SK-N-SH treated with all-trans-retinoic acid at 6 μM for 48 hours (cell line): ENCODE measurements at regions not wholly inside any gene's neighbourhood (a gene's known extent, or its start where the extent isn't known, plus 50 kb on each side); places are given as distances from the start of the nearest gene placed in this dataset.

Source experiments
- ATAC-seq: fragments of 200-7000 bp; cut with Tn5 transposase; 3 replicates; pipeline ENCODE4 v1.9.1; 2020; ENCODE audit warnings: mild to moderate bottlenecking, moderate library complexity
- ARNTL ChIP-seq: fragments of 450-650 bp; formaldehyde crosslinking; IDR thresholded peaks from 2 replicates; pipeline ENCODE4 v1.5.0; 2020; ENCODE audit warnings: low read depth, mild to moderate bottlenecking, moderate library complexity, borderline replicate concordance
- BACH2 ChIP-seq: fragments of 250-450 bp; sonication (Bioruptor Pico); IDR thresholded peaks from 2 replicates; pipeline ENCODE4 v1.9.0; 2021; ENCODE audit warnings: mild to moderate bottlenecking, borderline replicate concordance
- CSDC2 ChIP-seq: fragments of 250-450 bp; sonication (Bioruptor Pico); IDR thresholded peaks from 2 replicates; pipeline ENCODE4 v1.5.0; 2020; ENCODE audit warnings: mild to moderate bottlenecking, moderate library complexity
- CSRNP3 ChIP-seq: fragments of 250-450 bp; sonication (Bioruptor Pico); IDR thresholded peaks from 2 replicates; pipeline ENCODE4 v1.5.1; 2021; ENCODE audit warnings: mild to moderate bottlenecking, moderate library complexity
- ESRRG ChIP-seq: fragments of 250-450 bp; sonication (Bioruptor Pico); IDR thresholded peaks from 2 replicates; pipeline ENCODE4 v1.6.1; 2021; ENCODE audit warnings: mild to moderate bottlenecking
- GLIS3 ChIP-seq: fragments of 250-450 bp; sonication (Bioruptor Pico); IDR thresholded peaks from 2 replicates; pipeline ENCODE4 v1.5.0; 2020; ENCODE audit warnings: mild to moderate bottlenecking, moderate library complexity
- ISL1 ChIP-seq: fragments of 250-450 bp; sonication (Bioruptor Pico); IDR thresholded peaks from 2 replicates; pipeline ENCODE4 v2.1.2; 2022; ENCODE audit warnings: mild to moderate bottlenecking, moderate library complexity
- OSR1 ChIP-seq: fragments of 250-450 bp; sonication (Bioruptor Pico); IDR thresholded peaks from 2 replicates; pipeline ENCODE4 v1.8.0; 2022; ENCODE audit warnings: moderate library complexity, mild to moderate bottlenecking, inconsistent platforms
- PATZ1 ChIP-seq: fragments of 250-450 bp; sonication (Bioruptor Pico); IDR thresholded peaks from 2 replicates; pipeline ENCODE4 v1.8.0; 2020; ENCODE audit warnings: mild to moderate bottlenecking, moderate library complexity, borderline replicate concordance
- PPARA ChIP-seq: fragments of 250-450 bp; sonication (Bioruptor Pico); IDR thresholded peaks from 2 replicates; pipeline ENCODE4 v1.5.0; 2020; ENCODE audit warnings: mild to moderate bottlenecking, borderline replicate concordance
- RARB ChIP-seq: fragments of 250-450 bp; sonication (Bioruptor Pico); IDR thresholded peaks from 2 replicates; pipeline ENCODE4 v1.8.0; 2021; ENCODE audit warnings: mild to moderate bottlenecking, moderate library complexity
- SNAI2 ChIP-seq: fragments of 250-450 bp; sonication (Bioruptor Pico); IDR thresholded peaks from 2 replicates; pipeline ENCODE4 v1.5.0; 2020; ENCODE audit warnings: mild to moderate bottlenecking, moderate library complexity
- TCF4 ChIP-seq: fragments of 250-450 bp; sonication (Bioruptor Pico); IDR thresholded peaks from 2 replicates; pipeline ENCODE4 v1.8.0; 2021; ENCODE audit warnings: mild to moderate bottlenecking, moderate library complexity, borderline replicate concordance
- TOX ChIP-seq: fragments of 250-450 bp; sonication (Bioruptor Pico); IDR thresholded peaks from 2 replicates; pipeline ENCODE4 v1.8.0; 2021; ENCODE audit warnings: mild to moderate bottlenecking, moderate library complexity, borderline replicate concordance
- TSHZ2 ChIP-seq: fragments of 250-450 bp; sonication (Bioruptor Pico); IDR thresholded peaks from 2 replicates; pipeline ENCODE4 v1.5.0; 2020; ENCODE audit warnings: mild to moderate bottlenecking, moderate library complexity
- ZC3H10 ChIP-seq: fragments of 250-450 bp; sonication (Bioruptor Pico); IDR thresholded peaks from 2 replicates; pipeline ENCODE4 v1.5.1; 2021; ENCODE audit warnings: mild to moderate bottlenecking, moderate library complexity
- ZFP3 ChIP-seq: fragments of 250-450 bp; sonication (Bioruptor Pico); IDR thresholded peaks from 2 replicates; pipeline ENCODE4 v1.5.0; 2020; ENCODE audit warnings: mild to moderate bottlenecking, moderate library complexity
- ZFP30 ChIP-seq: fragments of 450-650 bp; formaldehyde crosslinking; IDR thresholded peaks from 2 replicates; pipeline ENCODE4 v1.5.0; 2022; ENCODE audit warnings: mild to moderate bottlenecking, moderate library complexity
- ZNF565 ChIP-seq: fragments of 450-650 bp; formaldehyde crosslinking; conservative IDR thresholded peaks from 2 replicates; pipeline ENCODE4 v1.5.0; 2020; ENCODE audit warnings: low read depth, mild to moderate bottlenecking, moderate library complexity
- ZNF70 ChIP-seq: fragments of 450-650 bp; formaldehyde crosslinking; IDR thresholded peaks from 2 replicates; pipeline ENCODE4 v1.5.0; 2020; ENCODE audit warnings: mild to moderate bottlenecking, moderate library complexity
- TF ChIP-seq, protein P1 (sequence below): fragments of 250-450 bp; sonication (Bioruptor Pico); IDR thresholded peaks from 2 replicates; pipeline ENCODE4 v1.8.0; 2021; ENCODE audit warnings: low read depth, mild to moderate bottlenecking, moderate library complexity, borderline replicate concordance
- TF ChIP-seq, protein P2 (sequence below): fragments of 250-450 bp; sonication (Bioruptor Pico); IDR thresholded peaks from 2 replicates; pipeline ENCODE4 v1.5.1; 2020; ENCODE audit warnings: low read depth, mild to moderate bottlenecking, moderate library complexity

DNA sequence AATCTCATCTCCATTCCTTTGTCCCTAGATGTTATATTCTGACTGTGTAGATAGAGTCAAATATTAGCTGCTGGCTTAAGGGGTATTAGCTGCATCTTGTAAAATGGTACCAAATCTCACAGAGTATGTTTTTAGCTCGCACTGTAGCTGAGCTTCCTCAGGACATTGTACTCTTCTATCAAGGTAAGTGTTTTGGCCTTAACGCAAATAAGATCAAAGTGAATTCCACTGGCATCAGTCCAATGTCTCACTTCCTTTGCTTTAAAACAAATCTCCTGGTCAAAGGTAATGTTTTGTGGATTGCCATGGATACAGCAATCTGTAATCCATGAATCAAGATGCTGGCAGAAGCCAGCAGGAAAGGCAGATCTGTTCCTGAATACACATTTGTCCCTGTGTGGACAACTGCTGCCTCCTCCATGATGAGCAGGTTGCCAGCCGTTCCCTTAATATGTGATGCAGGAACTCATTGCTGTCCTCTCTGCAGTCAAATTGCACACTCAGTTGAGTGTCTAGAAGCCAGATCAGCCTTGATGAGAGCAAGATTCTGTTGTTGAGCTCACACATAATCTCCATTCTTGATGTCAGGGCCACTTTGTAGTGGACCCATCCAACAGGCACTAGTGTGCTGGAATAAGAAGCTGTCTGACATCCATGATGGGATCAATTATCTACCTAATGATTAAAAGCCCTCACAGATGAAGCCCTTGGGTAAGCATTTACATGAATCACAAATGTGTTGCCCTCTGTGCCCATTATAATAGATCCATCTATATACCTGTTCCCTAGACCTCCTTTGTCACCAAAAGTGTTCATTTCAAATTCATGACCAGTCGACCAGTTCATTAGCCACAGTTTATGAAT lies 96.6 kb upstream of the AGTR1 start:
- TF ChIP-seq BACH2 (CRISPR knock-in tag): no peak
- TF ChIP-seq ZNF70 (CRISPR knock-in tag): no peak
- no peak for TF ChIP-seq ISL1
- TF ChIP-seq, protein P1, sequence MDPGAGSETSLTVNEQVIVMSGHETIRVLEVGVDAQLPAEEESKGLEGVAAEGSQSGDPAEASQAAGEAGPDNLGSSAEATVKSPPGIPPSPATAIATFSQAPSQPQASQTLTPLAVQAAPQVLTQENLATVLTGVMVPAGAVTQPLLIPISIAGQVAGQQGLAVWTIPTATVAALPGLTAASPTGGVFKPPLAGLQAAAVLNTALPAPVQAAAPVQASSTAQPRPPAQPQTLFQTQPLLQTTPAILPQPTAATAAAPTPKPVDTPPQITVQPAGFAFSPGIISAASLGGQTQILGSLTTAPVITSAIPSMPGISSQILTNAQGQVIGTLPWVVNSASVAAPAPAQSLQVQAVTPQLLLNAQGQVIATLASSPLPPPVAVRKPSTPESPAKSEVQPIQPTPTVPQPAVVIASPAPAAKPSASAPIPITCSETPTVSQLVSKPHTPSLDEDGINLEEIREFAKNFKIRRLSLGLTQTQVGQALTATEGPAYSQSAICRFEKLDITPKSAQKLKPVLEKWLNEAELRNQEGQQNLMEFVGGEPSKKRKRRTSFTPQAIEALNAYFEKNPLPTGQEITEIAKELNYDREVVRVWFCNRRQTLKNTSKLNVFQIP (CRISPR knock-in tag): no peak
- no peak for TF ChIP-seq ZNF565 (CRISPR knock-in tag)
- no peak for TF ChIP-seq ESRRG
- TF ChIP-seq ZFP3: no peak
- TF ChIP-seq ARNTL (CRISPR knock-in tag): no peak
- no peak for TF ChIP-seq ZC3H10
- TF ChIP-seq RARB: no peak
- TF ChIP-seq GLIS3 (CRISPR knock-in tag): no peak
- TF ChIP-seq TOX: no peak
- TF ChIP-seq ZFP30: no peak
- TF ChIP-seq PATZ1 (CRISPR knock-in tag): no peak
- TF ChIP-seq PPARA: no peak
- no peak for TF ChIP-seq TCF4
- TF ChIP-seq TSHZ2: no peak

DNA sequence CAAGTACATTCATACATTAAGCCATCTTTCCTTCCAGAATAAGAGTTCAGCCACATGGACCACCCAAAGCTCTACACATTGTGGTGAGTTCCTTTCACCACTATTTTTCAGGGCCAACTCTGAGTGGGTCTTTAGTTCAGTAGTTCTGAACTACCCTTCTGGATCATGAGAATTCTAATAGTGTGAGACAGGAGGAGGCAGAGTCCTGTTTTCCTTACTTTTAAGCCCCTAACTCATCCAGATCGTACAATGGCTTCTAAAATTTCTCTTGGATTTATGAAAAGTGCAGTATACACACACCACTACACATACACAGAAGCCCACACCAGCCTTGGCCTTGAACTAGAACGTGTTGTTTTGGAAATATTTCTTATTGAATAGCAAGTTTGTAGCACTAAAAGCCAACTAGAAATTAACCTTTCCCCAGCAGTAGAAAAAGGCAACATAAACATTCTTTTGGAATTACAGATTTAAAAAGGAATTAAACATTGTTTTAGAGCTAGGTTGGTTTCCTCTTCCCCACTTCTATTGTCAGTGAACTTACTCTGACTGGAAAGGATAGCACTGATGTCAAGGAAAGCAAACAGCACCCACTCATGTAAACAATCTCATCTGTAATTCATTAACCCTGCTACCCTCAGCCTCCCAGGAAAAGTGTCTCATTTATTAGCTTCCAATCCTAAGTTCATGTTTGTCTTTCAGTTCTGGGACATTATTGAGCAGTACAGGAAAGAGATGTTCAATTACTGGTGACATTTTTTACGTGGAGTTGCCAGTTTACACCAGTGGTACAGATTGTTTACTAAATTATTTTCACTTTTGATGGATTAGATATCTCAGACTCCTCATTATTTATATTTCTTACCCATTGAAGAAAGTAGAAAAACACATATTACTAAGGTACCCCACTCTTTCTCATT lies 95.7 kb upstream of the AGTR1 start:
- ATAC-seq: peak; percentile 31; the same call in 1 of the 3 replicates
- TF ChIP-seq SNAI2 (CRISPR knock-in tag): no peak

More for the DNA sequence above, 96.6 kb upstream of the AGTR1 start:
- no peak for ATAC-seq

DNA sequence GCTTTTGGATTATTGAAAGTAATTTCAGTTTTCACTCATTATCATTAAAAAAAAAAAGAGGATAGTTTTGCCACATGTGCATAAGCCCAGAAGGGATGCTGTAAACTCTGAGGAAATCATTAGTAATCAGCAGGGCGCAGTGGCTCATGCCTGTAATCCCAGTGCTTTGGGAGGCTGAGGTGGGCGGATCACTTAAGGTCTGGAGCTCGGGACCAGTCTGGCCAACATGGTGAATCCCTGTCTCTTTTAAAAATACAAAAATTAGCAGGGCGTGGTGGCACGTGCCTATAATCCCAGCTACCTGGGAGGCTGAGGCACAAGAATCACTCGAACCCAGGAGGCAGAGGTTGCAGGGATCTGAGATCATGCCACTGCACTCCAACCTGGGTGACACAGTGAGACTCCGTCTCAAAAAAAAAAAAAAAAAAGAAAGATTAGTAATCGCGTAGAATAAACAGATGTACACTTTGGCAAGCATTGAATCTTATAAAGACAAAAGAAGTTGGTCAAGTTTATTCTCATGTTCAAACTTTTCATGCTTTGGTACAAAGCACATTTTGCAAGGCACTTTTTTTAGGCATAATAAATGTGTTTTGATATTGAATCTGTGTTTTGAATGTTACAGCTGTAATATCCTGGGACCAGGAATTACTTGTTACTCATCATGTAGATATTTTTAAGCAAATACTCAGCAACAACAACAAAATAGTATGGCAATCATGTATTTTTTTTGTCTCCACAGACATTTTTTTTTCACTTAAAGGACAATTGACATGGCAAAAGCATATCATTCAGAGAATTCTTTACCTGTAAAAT lies 93.2 kb upstream of the AGTR1 start:
- no peak for ATAC-seq
- TF ChIP-seq CSDC2 (CRISPR knock-in tag) (no peak), CSRNP3 (no peak), TCF4 (no peak), ESRRG (no peak), ZFP3 (no peak), PPARA (no peak), GLIS3 (CRISPR knock-in tag) (no peak), OSR1 (CRISPR knock-in tag) (no peak), TOX (no peak), ARNTL (CRISPR knock-in tag) (no peak), BACH2 (CRISPR knock-in tag) (no peak)
- TF ChIP-seq, protein P2, sequence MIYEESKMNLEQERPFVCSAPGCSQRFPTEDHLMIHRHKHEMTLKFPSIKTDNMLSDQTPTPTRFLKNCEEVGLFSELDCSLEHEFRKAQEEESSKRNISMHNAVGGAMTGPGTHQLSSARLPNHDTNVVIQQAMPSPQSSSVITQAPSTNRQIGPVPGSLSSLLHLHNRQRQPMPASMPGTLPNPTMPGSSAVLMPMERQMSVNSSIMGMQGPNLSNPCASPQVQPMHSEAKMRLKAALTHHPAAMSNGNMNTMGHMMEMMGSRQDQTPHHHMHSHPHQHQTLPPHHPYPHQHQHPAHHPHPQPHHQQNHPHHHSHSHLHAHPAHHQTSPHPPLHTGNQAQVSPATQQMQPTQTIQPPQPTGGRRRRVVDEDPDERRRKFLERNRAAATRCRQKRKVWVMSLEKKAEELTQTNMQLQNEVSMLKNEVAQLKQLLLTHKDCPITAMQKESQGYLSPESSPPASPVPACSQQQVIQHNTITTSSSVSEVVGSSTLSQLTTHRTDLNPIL: no peak
